Neural cell (in vitro differentiated cells): ENCODE measurements at regions not wholly inside any gene's neighbourhood (a gene's known extent, or its start where the extent isn't known, plus 50 kb on each side); places are given as distances from the start of the nearest gene placed in this dataset.

ENCODE experiments used
- H2AFZ ChIP-seq: fragments of 200-600, 300-800 bp; sonication (generic), shearing (Covaris generic); 2 replicates; pipeline ENCODE4 v1.6.0; 2014; ENCODE audit warnings: low read depth, mild to moderate bottlenecking, antibody characterized with exemption, low read length, moderate library complexity
- H3F3A ChIP-seq: fragments of 200-600 bp; shearing (Covaris generic); 2 replicates; pipeline ENCODE4 v1.6.1; 2016; ENCODE audit warnings: mild to moderate bottlenecking, moderate library complexity, mixed read lengths, antibody characterized with exemption, low read length; ENCODE audit not compliant: insufficient read depth, poor library complexity, severe bottlenecking
- H3K27ac ChIP-seq: fragments of 200-600, 300-800 bp; sonication (generic), shearing (Covaris generic); 2 replicates; pipeline ENCODE4 v1.5.1; 2014; ENCODE audit warnings: mild to moderate bottlenecking, low read length, moderate library complexity
- H3K27me3 ChIP-seq: fragments of 300-800, 200-600 bp; sonication (generic), shearing (Covaris generic); 2 replicates; pipeline ENCODE4 v1.6.0; 2014; ENCODE audit warnings: mild to moderate bottlenecking, low read depth, low read length, moderate library complexity; ENCODE audit not compliant: insufficient read depth
- H3K36me3 ChIP-seq: fragments of 300-800, 200-600 bp; sonication (generic), shearing (Covaris generic); 2 replicates; pipeline ENCODE4 v1.5.1; 2014; ENCODE audit warnings: mild to moderate bottlenecking, antibody characterized with exemption, low read length, moderate library complexity; ENCODE audit not compliant: insufficient read depth
- H3K4me2 ChIP-seq: fragments of 300-800, 200-600 bp; sonication (generic), shearing (Covaris generic); 2 replicates; pipeline ENCODE4 v1.6.0; 2014; ENCODE audit warnings: mild to moderate bottlenecking, low read length
- H3K4me3 ChIP-seq: fragments of 300-800, 200-600 bp; sonication (generic), shearing (Covaris generic); 2 replicates; pipeline ENCODE4 v1.5.1; 2014; ENCODE audit warnings: mild to moderate bottlenecking, low read length, moderate library complexity
- H3K79me2 ChIP-seq: fragments of 200-600 bp; shearing (Covaris generic); replicated peaks from 2 replicates; pipeline ENCODE4 v1.6.0; 2014; ENCODE audit warnings: mild to moderate bottlenecking, low read length, moderate library complexity; ENCODE audit not compliant: insufficient read depth
- H3K9ac ChIP-seq: fragments of 300-800, 200-600 bp; sonication (generic), shearing (Covaris generic); 2 replicates; pipeline ENCODE4 v1.6.1; 2016; ENCODE audit warnings: mild to moderate bottlenecking, low read length, mixed read lengths
- H3K9me2 ChIP-seq: fragments of 200-600 bp; shearing (Covaris generic); 2 replicates; pipeline ENCODE4 v1.6.1; 2016; ENCODE audit warnings: mild to moderate bottlenecking, low read length, mixed read lengths; ENCODE audit not compliant: insufficient read depth
- H3K9me3 ChIP-seq: fragments of 200-600, 300-800 bp; sonication (generic), shearing (Covaris generic); 2 replicates; pipeline ENCODE4 v1.6.1; 2016; ENCODE audit warnings: mild to moderate bottlenecking, mixed run types, low read length, moderate library complexity, mixed read lengths
- H4K20me1 ChIP-seq: fragments of 200-600 bp; shearing (Covaris generic); 2 replicates; pipeline ENCODE4 v1.6.1; 2016; ENCODE audit warnings: mild to moderate bottlenecking, mixed run types; ENCODE audit not compliant: insufficient read depth
- CTCF ChIP-seq: fragments of 450-650 bp; IDR thresholded peaks from 2 replicates; pipeline ENCODE4 v1.5.1; 2014; ENCODE audit warnings: antibody characterized with exemption, mild to moderate bottlenecking, moderate library complexity; ENCODE audit not compliant: poor library complexity, severe bottlenecking
- EP300 ChIP-seq: fragments of 450-650 bp; conservative IDR thresholded peaks from 2 replicates; pipeline ENCODE4 v1.6.1; 2014; ENCODE audit warnings: antibody characterized with exemption, mild to moderate bottlenecking, moderate library complexity; ENCODE audit not compliant: poor library complexity, severe bottlenecking
- EZH2 ChIP-seq: fragments of 200-600, 300-800 bp; shearing (Covaris generic), sonication (generic); IDR thresholded peaks from 2 replicates; pipeline ENCODE4 v1.6.1; 2014; ENCODE audit warnings: antibody characterized with exemption, low read length, borderline replicate concordance, mild to moderate bottlenecking; ENCODE audit not compliant: insufficient read depth, poor library complexity, severe bottlenecking
- MXI1 ChIP-seq: fragments of 450-650 bp; conservative IDR thresholded peaks from 2 replicates; pipeline ENCODE4 v1.6.1; 2014; ENCODE audit warnings: antibody characterized with exemption, mild to moderate bottlenecking; ENCODE audit not compliant: poor library complexity, severe bottlenecking
- POLR2AphosphoS5 ChIP-seq: IDR thresholded peaks from 2 replicates; pipeline ENCODE4 v1.6.1; 2012
- REST ChIP-seq: IDR thresholded peaks from 2 replicates; pipeline ENCODE4 v1.6.1; 2012; ENCODE audit warnings: borderline replicate concordance
- SMC3 ChIP-seq: fragments of 450-650 bp; conservative IDR thresholded peaks from 2 replicates; pipeline ENCODE4 v1.6.1; 2014; ENCODE audit warnings: antibody characterized with exemption, mild to moderate bottlenecking, moderate library complexity; ENCODE audit not compliant: poor library complexity

DNA sequence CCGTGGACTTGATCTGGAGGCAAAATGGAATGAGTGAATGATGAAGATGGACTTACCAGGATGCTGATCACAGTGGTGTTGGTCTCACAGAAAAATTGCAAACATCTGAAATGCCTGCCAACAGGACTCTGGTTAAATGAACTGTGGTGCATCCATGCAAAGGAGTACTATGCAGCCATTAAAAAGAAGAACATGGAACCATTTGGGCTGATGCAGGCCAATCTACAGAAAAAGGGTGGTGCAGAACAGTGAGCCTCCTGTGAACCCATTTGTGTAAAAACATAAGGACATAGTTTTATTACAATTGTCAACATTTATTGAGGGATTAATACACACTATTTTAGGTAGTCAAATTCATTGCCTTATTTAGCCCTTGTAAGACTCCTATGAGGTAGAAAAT, 111.9 kb downstream of the MN1 start:
- no peak overlapping the region for H2AFZ ChIP-seq
- no peaks in the 10 kb centered on the region for H3K27me3 ChIP-seq
- H3K79me2 ChIP-seq, result no peaks in the 10 kb centered on the region
- no peak overlapping the region for H3K4me2 ChIP-seq
- no peaks in the 10 kb centered on the region for H3K9me2 ChIP-seq
- H3K36me3 ChIP-seq, result no peaks in the 10 kb centered on the region
- H3F3A ChIP-seq, result no peaks in the 10 kb centered on the region
- no peaks in the 10 kb centered on the region for H3K9me3 ChIP-seq
- no peak overlapping the region for H3K9ac ChIP-seq
- TF ChIP-seq EP300, result no peak
- no peaks in the 10 kb centered on the region for H4K20me1 ChIP-seq
- no peak overlapping the region for H3K27ac ChIP-seq
- H3K4me3 ChIP-seq, result no peak overlapping the region

GRCh38 chr22:27690599-27690998, 111.0 kb downstream of the MN1 start:
- Histone ChIP-seq H3K27ac (no peak overlapping the region), H3K4me3 (no peak overlapping the region)

More at GRCh38 chr22:27690599-27690998, 111.0 kb downstream of the MN1 start:
- H3K9ac ChIP-seq, result no peak overlapping the region
- TF ChIP-seq CTCF, result no peak
- no peak for TF ChIP-seq REST
- no peak for TF ChIP-seq EP300
- TF ChIP-seq SMC3, result no peak
- TF ChIP-seq EZH2, result no peak
- no peak for TF ChIP-seq POLR2AphosphoS5
- no peak for TF ChIP-seq MXI1
- H2AFZ ChIP-seq, result no peak overlapping the region
- H4K20me1 ChIP-seq, result no peaks in the 10 kb centered on the region
- H3K9me2 ChIP-seq, result no peaks in the 10 kb centered on the region
- no peaks in the 10 kb centered on the region for H3K79me2 ChIP-seq
- no peaks in the 10 kb centered on the region for H3K9me3 ChIP-seq
- H3K27me3 ChIP-seq, result no peaks in the 10 kb centered on the region
- no peak overlapping the region for H3K4me2 ChIP-seq
- H3F3A ChIP-seq, result no peaks in the 10 kb centered on the region
- H3K36me3 ChIP-seq, result no peaks in the 10 kb centered on the region
